GM18502 (cell line): ENCODE measurements at regions not wholly inside any gene's neighbourhood (a gene's known extent, or its start where the extent isn't known, plus 50 kb on each side); places are given as distances from the start of the nearest gene placed in this dataset.

ENCODE experiments used
- ATAC-seq: cut with Tn5 transposase; IDR thresholded peaks from one replicate; pipeline ENCODE4 v1.9.1; 2021; ENCODE audit warnings: mild to moderate bottlenecking; ENCODE audit not compliant: unreplicated experiment, poor library complexity

DNA sequence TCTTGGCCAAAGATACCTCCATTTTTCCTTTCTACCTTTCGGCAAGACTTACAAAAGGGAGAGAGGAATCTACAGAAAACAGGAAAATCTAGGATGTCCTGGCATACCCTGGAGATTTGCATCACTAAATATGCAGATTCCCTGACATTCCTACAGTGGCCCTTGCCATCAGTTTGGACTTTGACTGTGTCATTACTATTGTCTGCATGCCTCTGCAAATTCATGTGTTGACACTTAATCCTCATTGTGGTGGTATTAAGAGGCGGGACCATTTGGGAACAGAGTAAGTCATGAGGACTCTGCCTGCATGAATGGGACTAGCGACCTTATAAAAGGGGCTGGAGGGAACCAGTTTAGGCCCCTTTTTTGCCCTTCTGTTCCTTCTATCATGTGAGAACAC is 50.5 kb upstream of the DTNBP1 start:
- no peak for ATAC-seq

DNA sequence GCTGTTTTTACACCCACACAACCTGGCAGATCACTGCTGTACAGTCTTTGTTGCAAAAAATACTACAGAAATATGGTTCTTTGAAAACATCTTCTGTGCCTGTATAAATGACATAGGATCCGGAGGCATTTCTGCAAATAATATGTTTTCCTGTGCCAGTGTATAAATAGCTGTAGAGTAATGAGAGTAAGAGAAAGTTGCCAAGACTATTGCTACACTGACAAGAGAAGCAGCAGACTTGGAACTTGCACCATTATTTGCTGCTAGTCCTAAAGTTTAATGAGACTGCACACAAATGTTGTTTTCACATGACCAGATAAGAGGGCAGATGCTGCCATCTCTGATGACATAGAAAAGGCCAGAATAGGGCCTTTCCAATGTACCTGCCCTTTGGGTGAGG is 50.0 kb upstream of the DTNBP1 start:
- ATAC-seq, result no peak
